DND-41 (cell line): ENCODE measurements at regions not wholly inside any gene's neighbourhood (a gene's known extent, or its start where the extent isn't known, plus 50 kb on each side); places are given as distances from the start of the nearest gene placed in this dataset.

ENCODE experiments used
- EZH2 ChIP-seq: IDR thresholded peaks from 3 replicates; pipeline ENCODE4 v1.6.1; 2012; ENCODE audit warnings: borderline replicate concordance, low read depth, mild to moderate bottlenecking, moderate library complexity, low read length, inconsistent platforms; ENCODE audit not compliant: severe bottlenecking
- TF ChIP-seq, protein P1 (sequence below): IDR thresholded peaks from 2 replicates; pipeline ENCODE4 v1.5.1; 2012; ENCODE audit warnings: borderline replicate concordance, low read length, moderate library complexity, mild to moderate bottlenecking; ENCODE audit not compliant: poor library complexity, severe bottlenecking; ENCODE audit errors: extremely low read depth

DNA sequence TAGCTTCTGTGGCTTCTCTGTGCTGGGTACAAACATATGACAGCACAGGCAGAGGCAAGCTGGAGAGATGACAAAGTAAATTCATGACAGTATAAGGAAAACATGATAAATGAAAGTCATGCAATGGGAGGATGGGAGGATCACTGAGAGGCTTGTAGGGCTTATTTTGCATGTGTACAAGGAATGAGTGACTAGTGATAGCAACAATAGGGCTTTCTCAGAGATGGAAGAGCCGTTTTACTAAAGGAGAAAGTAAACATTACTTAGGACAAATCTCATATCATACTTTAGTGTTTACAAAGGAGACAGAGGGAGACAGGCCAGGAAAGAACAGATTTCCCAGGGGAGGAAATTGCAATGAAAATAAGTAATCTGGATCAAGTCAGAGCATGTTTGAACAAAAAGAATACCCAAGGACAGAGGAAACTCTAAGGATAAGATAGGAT lies 82.5 kb upstream of the RBMS1 start:
- TF ChIP-seq, protein P1, sequence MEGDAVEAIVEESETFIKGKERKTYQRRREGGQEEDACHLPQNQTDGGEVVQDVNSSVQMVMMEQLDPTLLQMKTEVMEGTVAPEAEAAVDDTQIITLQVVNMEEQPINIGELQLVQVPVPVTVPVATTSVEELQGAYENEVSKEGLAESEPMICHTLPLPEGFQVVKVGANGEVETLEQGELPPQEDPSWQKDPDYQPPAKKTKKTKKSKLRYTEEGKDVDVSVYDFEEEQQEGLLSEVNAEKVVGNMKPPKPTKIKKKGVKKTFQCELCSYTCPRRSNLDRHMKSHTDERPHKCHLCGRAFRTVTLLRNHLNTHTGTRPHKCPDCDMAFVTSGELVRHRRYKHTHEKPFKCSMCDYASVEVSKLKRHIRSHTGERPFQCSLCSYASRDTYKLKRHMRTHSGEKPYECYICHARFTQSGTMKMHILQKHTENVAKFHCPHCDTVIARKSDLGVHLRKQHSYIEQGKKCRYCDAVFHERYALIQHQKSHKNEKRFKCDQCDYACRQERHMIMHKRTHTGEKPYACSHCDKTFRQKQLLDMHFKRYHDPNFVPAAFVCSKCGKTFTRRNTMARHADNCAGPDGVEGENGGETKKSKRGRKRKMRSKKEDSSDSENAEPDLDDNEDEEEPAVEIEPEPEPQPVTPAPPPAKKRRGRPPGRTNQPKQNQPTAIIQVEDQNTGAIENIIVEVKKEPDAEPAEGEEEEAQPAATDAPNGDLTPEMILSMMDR: no peak
- no peak for TF ChIP-seq EZH2
